ENCODE measurements at regions not wholly inside any gene's neighbourhood (a gene's known extent, or its start where the extent isn't known, plus 50 kb on each side); places are given as distances from the start of the nearest gene placed in this dataset.

DNA sequence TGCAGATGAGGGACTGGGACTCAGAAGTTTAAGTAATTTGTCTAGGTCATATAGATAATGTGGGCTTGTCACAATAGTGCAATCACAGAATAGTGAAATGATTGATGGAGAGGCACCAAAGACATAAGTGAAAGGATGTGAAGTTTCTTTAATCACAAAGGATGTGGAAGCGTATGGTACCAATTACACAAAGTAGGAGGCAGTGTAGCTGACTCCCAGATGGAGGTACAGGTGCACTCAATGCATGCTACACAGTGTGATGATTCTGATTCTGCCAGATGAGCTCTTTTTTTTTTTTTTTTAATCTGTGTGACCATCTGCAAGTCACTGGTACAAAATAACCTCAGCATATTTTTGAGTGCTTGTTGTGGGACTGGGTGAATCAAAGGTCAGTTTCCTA lies 411.3 kb downstream of the SPRY1 start:
- no peak for DNase-seq (ENCODE audit: low read depth)

DNA sequence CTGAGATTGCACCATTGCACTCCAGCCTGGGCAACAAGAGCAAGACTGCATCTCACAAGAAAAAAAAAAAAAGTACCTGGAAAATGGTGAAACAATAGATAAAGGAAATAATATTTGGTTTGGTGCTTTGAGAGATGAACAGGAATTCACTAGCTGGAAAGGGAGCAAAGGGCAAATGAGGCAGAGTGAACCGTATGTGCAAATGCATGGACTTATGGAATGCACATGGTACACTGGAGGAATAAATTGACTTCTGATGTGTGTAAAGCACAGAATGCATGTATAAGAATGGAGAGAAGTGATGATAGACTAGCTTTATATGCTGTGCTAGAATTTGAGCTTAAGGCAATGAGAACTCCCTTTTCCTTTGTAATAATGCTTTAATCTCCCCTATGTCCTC lies 413.3 kb downstream of the SPRY1 start:
- no peak for DNase-seq (ENCODE audit: low read depth)

DNA sequence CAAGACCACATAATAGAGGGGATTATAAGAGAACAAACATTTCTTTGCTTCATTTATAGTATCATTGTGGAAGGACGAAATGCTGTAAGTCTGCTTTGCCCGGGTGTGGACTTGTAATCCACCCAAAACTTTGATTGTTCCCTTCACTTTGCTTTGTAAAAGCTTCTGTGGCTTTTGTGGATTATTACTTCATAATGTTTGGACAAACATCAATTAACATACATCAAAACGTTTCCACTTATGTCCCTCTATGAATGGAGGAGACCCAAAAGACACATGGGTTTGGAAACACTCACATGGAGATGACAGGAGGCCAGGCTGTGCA lies 415.4 kb downstream of the SPRY1 start:
- DNase-seq (ENCODE audit: low read depth): no peak

DNA sequence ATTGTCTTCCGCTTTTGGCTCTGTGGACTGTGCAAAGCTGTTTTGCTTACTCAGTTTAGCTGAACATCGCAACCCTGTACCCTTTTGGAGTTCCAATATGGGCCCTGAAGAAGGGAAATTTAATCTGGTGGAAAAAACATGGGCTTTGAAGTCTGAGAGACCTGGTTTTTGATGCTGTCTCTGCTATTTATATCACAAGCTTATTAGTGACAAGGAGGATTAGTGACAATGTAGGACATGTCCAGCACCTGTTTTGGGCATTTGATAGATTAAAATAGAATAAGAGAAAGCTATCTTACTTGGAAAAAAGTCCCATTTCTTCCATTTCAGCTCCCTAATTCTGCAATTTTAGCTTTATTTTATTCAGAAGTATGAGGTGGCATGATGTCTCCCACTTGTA lies 417.3 kb downstream of the SPRY1 start:
- no peak for DNase-seq (ENCODE audit: low read depth)

DNA sequence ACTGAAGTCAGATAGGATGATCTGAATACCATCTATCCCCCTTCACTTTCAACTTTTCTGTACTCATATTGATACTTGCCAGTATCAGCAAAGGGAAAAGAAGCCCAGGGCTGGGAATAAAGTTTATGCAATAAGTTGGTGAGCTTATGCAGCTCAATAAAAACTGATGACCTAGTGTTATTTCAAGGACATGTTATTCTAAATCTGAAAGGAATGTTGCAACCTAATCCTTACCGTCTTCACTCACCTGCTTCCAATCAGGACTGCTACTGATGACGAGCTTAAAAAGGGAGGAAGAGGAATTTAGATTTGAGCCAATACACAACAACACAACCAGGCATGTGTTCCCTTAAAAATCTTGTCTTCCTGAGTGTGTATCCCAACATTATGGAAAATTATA lies 419.9 kb downstream of the SPRY1 start:
- DNase-seq (ENCODE audit: low read depth): no peak

DNA sequence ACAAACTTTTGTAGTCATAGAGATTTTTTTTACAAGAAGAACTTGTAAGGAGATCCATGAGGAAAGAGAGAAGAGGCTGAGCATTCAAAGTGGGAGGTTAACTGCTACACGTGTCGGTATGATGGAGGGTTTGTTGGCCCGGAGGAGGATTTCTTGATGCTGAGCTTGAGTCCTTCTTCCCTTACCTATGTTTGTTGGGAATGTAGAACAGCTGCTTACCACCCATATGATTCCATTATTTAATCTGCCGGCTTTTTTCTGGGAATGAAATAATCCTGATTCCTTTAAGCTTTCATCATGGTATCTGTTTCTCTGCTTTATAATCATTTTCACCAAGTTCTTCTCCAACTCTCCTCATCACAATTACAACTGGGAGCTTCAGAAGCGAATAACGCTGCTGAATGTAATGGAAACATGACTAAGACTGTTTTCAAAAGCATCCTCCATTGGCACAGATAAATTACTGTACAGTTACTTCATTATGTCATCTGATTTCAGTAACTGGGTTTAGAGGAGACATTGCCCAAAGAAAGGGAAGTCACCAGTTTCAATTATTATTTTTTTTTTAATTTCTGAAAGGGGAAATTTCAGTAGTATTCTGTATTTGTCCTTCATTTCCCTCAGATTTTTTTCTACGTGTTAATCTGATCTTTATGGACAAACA lies 420.6 kb downstream of the SPRY1 start:
- DNase-seq (ENCODE audit: low read depth): no peak

DNA sequence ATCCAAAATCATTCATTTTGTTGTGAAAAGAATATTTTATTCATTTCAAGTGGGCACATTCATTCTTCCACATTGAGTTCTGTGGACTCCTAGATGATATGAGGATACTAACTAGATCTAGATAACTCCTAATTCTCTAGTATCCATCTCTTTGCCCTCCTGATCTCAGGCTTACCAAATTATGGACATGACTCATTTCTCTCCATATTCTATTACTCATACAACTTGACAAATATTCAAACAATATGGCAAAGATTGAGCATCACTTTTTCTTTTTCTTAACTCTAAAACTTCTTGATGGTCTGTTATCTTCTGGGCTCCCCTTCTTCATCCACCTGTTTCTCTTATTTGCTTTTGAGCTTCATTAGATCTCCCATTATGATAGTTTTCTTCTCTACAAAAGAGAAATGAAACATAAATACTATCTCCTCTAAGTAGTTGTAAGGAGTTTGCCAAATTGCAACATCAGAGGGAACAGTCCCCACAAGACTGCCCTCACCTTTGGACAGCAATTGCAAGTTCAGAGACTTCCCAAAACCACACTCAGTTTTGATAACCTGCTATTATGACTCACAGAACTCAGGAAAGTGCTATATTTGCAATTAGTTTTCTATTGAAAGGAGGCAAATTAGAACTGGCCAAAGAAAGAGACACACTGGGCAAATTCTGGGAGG lies 422.9 kb downstream of the SPRY1 start:
- no peak for DNase-seq (ENCODE audit: low read depth)

DNA sequence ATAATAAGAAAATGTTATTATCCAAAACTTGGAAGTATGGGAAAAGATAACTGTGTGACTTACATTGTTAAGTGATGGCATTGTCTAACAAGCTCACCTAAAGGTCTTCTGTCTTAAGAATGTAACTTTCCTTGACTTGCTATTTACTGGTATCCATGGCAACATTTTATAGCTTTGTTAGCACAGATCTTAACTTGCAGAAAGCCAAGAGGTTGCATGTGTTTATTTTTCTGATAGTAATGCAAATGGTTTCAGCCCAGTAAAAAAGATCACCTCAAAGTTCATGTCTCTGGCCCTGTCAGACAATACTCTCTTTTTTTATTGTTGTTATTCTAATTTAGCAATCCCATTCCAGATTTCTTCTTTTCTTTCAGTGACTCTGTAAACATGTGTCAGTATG lies 425.3 kb downstream of the SPRY1 start:
- no peak for DNase-seq (ENCODE audit: low read depth)

DNA sequence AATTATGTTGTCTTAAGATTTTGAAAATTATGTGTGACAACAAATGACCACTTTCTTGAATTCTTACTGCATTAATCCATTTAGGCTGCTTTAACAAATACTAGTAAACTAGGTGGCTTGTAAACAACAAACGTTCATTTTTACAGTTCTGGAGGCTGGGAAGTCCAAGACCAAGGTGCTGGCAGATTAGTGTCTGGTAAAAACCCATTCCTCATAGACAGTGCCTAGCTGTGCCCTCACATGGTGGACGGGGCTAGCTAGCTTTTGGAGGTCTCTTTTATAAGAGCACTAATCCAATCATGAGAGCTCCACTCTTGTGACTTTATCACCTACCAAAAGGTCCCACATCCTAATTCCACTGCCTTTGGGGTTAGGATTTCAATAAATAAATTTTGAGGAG lies 425.8 kb downstream of the SPRY1 start:
- DNase-seq (ENCODE audit: low read depth): no peak

DNA sequence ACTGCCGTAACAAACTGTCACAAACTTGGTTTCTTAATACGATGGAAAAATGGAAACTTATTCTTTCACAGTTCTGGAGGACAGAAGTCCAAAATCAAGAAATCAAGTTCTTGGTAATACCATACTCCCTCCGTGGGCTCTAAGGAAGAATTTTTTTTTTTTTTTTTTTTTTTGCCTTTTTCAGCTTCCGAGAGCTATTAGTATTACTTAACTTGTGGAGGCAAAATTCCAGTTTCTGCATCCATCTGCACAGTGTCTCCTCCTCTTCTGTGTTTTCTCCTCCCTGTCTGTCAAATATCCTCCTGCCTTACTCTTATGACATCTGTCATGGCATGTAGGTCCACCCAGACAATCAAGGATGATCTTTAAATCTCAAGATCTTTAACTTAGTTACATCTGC lies 426.6 kb downstream of the SPRY1 start:
- DNase-seq (ENCODE audit: low read depth): no peak

DNA sequence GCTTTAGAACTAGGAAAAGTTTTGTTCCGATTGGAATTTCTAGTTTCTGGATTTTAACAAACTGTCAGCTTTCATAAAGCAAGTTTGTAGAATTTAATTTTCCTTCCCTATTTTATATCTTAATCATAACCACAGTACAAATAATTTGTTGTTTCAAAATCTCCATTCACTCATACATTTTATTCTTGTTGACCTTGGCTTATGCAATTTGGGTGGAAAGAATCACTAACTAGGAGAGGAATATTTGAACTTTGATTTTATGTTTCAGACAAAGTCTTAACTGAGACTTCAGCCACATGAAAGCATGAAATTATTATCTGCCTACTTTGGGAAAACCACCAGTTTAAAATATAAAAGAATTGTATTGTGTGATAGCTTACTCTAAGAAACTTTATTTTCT lies 427.9 kb downstream of the SPRY1 start:
- DNase-seq (ENCODE audit: low read depth): no peak

DNA sequence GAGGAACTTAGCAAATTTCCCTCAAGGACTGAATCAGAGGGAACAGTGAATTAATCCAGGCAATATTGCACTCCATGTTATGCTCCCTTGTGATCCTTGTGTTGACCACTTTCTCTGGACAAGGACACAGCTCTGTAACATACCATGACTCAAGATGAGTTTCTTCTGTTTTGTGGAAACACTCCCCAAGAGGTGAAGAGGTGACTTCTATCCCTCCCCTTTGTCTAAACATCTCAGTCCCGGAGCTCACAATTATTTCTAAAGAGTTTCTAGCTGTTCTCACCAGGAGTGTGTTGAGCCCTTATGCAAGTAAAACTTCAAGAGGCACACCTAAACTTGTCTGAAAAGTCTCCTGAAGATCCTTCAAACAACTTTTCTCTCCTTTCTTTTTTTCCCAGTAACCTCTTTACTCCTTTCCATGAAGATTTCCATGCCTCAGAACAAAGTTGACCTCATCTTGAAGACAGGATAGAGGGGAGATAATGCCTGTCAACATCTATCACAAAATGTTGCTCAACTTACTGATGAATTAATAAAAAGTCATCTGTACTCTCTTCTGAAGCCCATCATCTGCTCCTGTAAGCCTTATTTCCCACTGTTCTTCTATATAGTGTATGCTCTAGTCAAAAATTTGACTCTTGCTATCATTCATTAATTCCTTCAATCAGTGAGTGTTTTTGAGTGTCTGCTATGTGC lies 429.1 kb downstream of the SPRY1 start:
- DNase-seq (ENCODE audit: low read depth): no peak

DNA sequence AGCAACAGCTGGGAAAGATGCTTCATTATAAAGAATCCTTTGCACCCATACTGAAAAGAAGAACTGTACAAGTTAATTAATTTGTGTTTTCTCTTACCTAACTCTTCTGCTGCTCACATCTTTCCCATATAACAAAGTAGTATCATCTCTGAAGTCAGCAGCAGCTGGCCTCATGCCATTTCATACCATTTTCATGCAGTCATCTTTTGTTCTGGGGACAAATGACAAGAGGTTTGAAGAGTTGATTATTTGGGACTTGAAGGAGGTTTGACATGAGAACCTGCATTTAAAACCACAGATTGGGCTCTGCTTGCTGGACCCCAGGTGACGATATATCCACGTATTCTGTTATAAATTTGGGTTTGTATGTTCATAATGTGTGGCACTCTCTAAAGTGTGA lies 430.3 kb downstream of the SPRY1 start:
- DNase-seq (ENCODE audit: low read depth): no peak

DNA sequence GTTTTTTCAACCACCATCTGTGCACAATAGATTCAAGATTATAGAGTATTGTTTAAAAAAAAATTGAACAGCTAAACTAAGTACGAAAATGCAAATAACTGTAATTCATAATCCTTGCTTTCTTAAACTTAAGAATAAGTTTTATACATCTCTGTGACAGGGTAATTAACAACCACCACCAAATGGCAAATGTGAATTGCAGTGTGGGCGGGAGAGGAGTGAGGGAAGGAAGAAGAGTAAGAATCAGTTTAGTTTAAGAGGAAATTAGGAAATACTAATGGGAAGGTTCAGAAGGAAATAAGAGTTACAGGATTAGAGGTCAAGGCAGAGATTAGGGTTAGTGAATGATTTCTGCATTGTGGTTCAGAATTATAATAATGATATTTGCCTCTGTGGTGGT lies 430.9 kb downstream of the SPRY1 start:
- no peak for DNase-seq (ENCODE audit: low read depth)

DNA sequence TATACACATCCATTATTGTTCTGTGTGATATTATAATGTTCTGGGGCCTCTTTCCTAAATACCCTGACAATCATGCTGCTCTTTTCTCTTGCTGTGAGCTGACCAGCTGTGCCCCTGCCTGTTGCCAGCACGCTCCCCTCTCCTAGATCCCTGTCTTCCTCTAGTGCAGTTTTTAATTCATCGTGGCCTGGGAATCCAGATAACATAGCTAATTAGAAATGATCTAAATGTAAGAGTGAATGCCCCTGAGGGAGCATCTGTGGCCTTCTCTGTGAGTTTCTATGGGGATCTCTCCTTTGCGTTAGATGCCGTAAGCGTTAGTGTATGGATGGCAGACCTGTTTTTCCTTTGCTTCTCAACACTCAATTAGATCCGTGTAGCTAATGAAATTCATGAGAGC lies 434.3 kb downstream of the SPRY1 start:
- DNase-seq (ENCODE audit: low read depth): no peak

DNA sequence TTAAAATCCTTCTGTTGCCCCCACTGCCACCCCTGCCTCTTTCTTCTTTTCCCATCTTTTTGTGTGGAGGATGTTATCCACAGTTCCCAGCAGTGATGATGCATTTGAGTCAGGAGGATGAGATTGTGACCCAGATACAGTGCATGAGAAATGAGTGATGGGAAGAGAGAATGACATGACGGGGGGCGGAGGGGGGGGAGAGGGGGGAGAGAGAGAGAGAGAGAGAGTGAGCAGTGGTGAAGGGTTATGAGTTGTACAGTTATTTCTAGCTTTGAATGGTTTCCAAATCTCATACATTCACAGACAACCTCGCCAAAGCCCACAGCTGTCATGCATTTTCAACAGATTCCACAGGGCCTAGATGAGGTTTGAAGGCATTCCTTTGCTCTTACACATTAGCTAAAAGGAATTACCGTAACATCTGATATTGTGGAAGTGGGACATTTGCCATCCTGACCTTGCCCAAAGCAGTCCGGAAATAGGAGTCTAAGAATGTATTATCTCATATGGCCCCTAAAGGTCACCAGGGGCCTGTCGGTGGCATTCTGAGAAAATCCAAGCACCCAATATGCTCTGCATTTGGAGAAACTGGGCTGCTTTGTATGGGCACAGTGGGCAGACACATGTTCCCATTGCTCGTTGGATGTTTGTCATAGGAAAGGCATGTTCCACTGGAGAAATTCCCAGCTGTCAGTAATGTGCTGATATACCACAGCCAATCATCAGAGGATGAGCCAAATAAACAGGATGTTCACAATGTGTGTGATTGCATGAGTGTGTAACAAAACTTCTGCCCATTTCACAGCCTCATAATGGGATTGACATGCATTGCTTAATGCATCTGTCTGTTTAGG lies 435.8 kb downstream of the SPRY1 start:
- no peak for DNase-seq (ENCODE audit: low read depth)

DNA sequence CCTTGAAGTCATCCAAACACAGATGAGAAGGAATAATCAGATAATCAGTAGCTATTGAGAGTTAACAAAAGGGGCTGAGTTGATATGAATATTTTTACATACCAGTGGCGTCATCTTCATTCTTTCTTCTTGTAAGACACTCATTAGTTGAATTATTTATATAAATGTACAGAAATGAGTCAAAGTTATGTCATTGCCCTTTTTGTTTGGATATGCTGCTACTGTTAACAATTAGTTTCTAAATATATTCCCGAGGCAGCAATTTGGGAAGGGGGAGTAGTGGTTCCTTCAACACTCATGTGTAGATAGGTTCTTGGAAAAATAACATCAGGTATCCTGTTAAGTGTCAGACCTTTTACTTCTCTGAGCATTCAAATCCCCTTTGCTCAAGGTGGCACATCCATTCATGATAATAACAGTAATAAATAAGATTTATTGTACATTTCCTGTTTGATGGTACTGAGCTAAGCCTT lies 436.6 kb downstream of the SPRY1 start:
- no peak for DNase-seq (ENCODE audit: low read depth)

DNA sequence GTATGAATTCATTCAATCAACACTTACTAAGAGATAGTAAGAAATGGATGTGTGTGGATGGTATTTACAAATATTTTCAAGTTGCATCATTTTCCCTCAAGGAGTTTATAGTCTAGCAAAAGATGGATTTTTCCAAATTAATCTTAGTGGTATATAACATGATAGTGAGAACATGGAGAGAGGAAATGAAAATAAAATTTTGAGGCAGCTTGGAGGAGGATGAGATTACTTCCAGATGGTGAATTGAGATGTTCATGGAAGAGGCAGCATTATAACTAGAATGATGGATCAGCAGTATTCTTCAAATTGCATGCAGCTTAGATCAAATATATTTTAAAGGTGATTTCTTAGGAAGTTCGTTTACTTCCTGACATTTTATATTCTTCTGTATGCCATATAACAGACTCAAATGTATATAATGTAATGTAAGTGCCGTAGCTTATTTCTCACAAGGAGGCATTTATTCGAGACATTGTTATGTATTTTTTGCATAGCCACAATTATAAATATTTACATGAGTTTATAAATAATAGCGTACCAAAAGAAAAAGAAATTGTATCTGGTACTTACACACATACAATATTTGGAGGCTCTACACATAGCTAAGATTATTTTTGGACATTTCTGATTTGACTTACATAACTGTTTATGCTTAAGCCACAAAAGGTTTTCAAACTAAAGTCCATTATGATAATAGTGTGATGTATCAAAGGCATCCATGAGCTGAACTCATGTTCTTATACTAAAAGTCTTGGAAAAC lies 439.4 kb downstream of the SPRY1 start:
- DNase-seq (ENCODE audit: low read depth): no peak

DNA sequence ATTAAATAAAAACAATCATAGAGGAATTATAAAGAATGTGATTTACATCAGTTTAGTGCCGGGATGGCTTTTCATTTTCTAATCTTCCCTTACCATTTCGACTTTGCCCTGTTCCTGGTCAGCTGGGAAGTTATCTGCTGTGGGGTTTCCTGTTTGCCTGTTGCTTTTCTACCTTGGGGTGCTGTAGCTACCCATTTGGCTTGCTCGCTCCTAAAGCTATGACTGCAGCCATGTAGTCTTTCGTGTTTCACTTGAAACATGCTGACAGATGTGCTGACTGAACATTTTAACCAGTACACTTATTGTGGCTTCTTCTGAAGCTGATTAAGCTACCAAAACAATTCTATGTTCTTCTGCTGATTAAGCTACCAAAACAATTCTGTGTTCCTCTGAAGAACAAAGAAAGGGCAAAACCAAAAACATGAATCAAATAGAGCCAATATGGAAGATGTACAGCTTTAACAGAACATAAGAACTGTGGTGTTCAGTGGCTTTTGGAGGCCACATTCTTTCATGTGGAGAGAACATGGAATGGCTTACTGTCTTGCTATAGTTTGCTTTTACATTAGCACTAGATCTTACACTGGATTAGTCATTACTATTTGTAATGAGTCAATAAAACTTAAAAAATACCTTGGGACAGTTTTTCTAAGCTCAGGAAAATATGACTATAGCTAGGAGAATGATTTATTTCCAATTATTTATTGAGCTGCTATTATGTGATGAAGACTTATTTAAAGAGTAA lies 440.4 kb downstream of the SPRY1 start:
- no peak for DNase-seq (ENCODE audit: low read depth)

DNA sequence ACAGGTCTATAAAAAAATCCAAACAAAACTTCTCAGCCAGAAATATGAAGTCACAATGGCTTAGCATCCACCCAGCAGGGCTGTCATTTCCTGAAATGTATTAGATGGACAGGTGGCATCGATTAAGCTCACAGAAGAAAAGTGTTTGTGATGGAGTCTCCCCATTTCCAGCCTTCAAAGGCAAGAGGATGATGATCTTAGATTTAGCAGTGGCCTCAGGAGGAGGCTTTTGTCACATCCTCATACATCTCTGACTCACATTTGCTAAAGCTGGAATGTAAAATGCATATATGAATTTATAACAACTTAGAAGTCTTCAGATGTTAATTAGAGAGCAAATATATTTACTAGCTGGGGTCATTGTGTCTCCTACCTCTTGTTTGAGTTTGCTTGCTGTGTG lies 441.9 kb downstream of the SPRY1 start:
- no peak for DNase-seq (ENCODE audit: low read depth)

DNA sequence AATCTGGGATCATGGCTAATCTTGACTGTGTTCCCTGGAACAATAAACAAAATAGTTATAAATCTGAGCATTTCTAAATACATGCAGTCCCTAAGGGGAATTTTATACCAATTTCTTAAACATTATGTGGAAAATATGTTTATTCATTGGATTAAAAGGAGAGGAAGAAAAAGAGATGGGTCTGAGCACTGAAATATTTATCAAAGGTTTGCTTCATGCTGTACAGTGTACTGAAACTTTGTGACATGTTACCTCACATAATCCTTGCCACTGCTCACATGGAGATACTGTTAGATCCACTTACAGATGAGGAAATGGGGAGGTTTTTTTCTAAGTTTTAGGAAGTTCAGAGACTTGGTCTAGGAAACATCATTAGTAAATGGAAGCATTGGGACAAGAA lies 443.6 kb downstream of the SPRY1 start:
- DNase-seq (ENCODE audit: low read depth): no peak
